K562 (cell line): ENCODE measurements at regions not wholly inside any gene's neighbourhood (a gene's known extent, or its start where the extent isn't known, plus 50 kb on each side); places are given as distances from the start of the nearest gene placed in this dataset.

ENCODE experiments used
- ATAC-seq: fragments of 200-7000 bp; cut with Tn5 transposase; 3 replicates; pipeline ENCODE4 v1.9.1; 2020; ENCODE audit warnings: moderate library complexity
- BruUV-seq: library from RNA; stranded (reverse); fragments of 400-500 nt; replicated peaks from 2 replicates; lab custom pipeline; 2021; lab: Mats Ljungman, UMichigan
- CTCF ChIA-PET: fragments of 300-600 bp; formaldehyde crosslinking; extraction: SDS; loops from one replicate; lab custom pipeline; 2021; ENCODE audit warnings: low intra/inter-chr PET ratio; lab: Yijun Ruan, JAX
- POLR2A ChIA-PET: fragments of 300-600, 350-650 bp; sonication (Branson Sonifier 250); formaldehyde crosslinking; extraction: SDS; loops from one replicate; lab custom pipeline; 2021; ENCODE audit warnings: antibody characterized with exemption, inconsistent platforms; lab: Yijun Ruan, JAX
- DNase-seq, 4 experiments: peaks; one replicate each; pipeline versions ENCODE4 v3.0.0 to v3.0.0-alpha.2; 2011 to 2018; ENCODE audit warnings: low spot score in 3 of 4, mixed read lengths in 3 of 4; ENCODE audit errors: extremely low read depth in 1 of 4
- FAIRE-seq: peaks from 2 replicates; lab custom pipeline; 2011; peaks lifted over from hg19 to GRCh38; lab: Jason Lieb, UNC
- H2AFZ ChIP-seq: 2 replicates; pipeline ENCODE4 v1.6.0; 2011; ENCODE audit warnings: low read depth, low read length, control low read depth, inconsistent platforms
- H3K27ac ChIP-seq: fragments of 200-600 bp; 3 replicates; pipeline ENCODE4 v1.8.0; 2011; ENCODE audit warnings: low read depth, mild to moderate bottlenecking, control low read depth, inconsistent platforms, low read length, moderate library complexity, mixed read lengths; ENCODE audit errors: extremely low read depth
- H3K27me3 ChIP-seq, 2 experiments: fragments of 300-600 bp in 1 of 2; 2 replicates in 1 of 2; 3 replicates in 1 of 2; pipeline versions ENCODE4 v1.6.0 to v1.8.0; 2011; ENCODE audit warnings: inconsistent platforms in 2 of 2, low read length in 2 of 2, mild to moderate bottlenecking in 1 of 2, mixed read lengths in 1 of 2, moderate library complexity in 1 of 2; ENCODE audit not compliant: control insufficient read depth in 2 of 2, insufficient read depth in 2 of 2
- H3K36me3 ChIP-seq: fragments of 300-600 bp; 3 replicates; pipeline ENCODE4 v1.8.0; 2011; ENCODE audit warnings: mild to moderate bottlenecking, low read length, inconsistent platforms; ENCODE audit not compliant: control insufficient read depth, insufficient read depth
- H3K4me1 ChIP-seq, 2 experiments: fragments of 200-600 bp in 1 of 2; replicated peaks in 1 of 2; 2 replicates in 1 of 2; 3 replicates in 1 of 2; pipeline versions ENCODE4 v1.5.1 to v1.8.0; 2011; ENCODE audit warnings: inconsistent platforms in 2 of 2, low read length in 2 of 2, mild to moderate bottlenecking in 1 of 2, mixed read lengths in 1 of 2, moderate library complexity in 1 of 2; ENCODE audit not compliant: control insufficient read depth in 2 of 2, insufficient read depth in 2 of 2
- H3K4me2 ChIP-seq: 2 replicates; pipeline ENCODE4 v1.6.1; 2011; ENCODE audit warnings: low read length, control low read depth, inconsistent platforms, mixed read lengths; ENCODE audit not compliant: insufficient read depth
- H3K4me3 ChIP-seq: fragments of 200-600 bp; sonication (generic), shearing (Covaris generic); 2 replicates; pipeline ENCODE4 v1.5.1; 2016; ENCODE audit warnings: control low read depth, inconsistent platforms
- H3K79me2 ChIP-seq: fragments of 200-600 bp; 3 replicates; pipeline ENCODE4 v1.8.0; 2011; ENCODE audit warnings: low read length, inconsistent platforms; ENCODE audit not compliant: control insufficient read depth, insufficient read depth
- H3K9ac ChIP-seq, 2 experiments: 2 replicates each; pipeline versions ENCODE4 v1.6.0 to v1.6.1; 2011; ENCODE audit warnings: low read depth in 2 of 2, low read length in 2 of 2, control low read depth in 1 of 2, inconsistent platforms in 1 of 2, mild to moderate bottlenecking in 1 of 2, mixed read lengths in 1 of 2; ENCODE audit not compliant: insufficient read depth in 1 of 2
- H3K9me1 ChIP-seq: one replicate; pipeline ENCODE4 v1.6.0; 2011; ENCODE audit warnings: inconsistent platforms, mild to moderate bottlenecking, low read length, moderate library complexity; ENCODE audit not compliant: control insufficient read depth, insufficient read depth
- H3K9me3 ChIP-seq: replicated peaks from 2 replicates; pipeline ENCODE4 v1.5.1; 2011; ENCODE audit warnings: low read depth, low read length, inconsistent platforms; ENCODE audit not compliant: control insufficient read depth, insufficient read depth
- H4K20me1 ChIP-seq: replicated peaks from 2 replicates; pipeline ENCODE4 v1.6.1; 2011; ENCODE audit warnings: low read length, inconsistent platforms, mixed read lengths; ENCODE audit not compliant: control insufficient read depth, insufficient read depth
- ATF1 ChIP-seq, 2 experiments: fragments of 450-650 bp in 1 of 2; IDR thresholded peaks; 2 replicates each; pipeline ENCODE4 v1.6.1; 2016; ENCODE audit warnings: missing compliant biosample characterization in 1 of 2, missing genetic modification characterization in 1 of 2
- BCOR ChIP-seq: fragments of 450-650 bp; IDR thresholded peaks from 2 replicates; pipeline ENCODE4 v1.6.1; 2016
- CEBPZ ChIP-seq: fragments of 150-350 bp; IDR thresholded peaks from 2 replicates; pipeline ENCODE4 v1.6.1; 2014; ENCODE audit warnings: low read depth, mild to moderate bottlenecking, low read length, borderline replicate concordance
- FOXJ2 ChIP-seq: fragments of 200-800 bp; sonication (Bioruptor generic); IDR thresholded peaks from 2 replicates; pipeline ENCODE4 v1.6.1; 2016; ENCODE audit warnings: missing genetic modification characterization, missing compliant biosample characterization
- FOXK2 ChIP-seq, 2 experiments: fragments of 450-650 bp; IDR thresholded peaks in 1 of 2; conservative IDR thresholded peaks in 1 of 2; 2 replicates each; pipeline ENCODE4 v1.6.1; 2016; ENCODE audit warnings: low read depth in 2 of 2, mild to moderate bottlenecking in 1 of 2
- FOXM1 ChIP-seq, 2 experiments: fragments of 450-650 bp in 1 of 2; sonication (generic) in 1 of 2; formaldehyde crosslinking in 1 of 2; IDR thresholded peaks; 2 replicates each; pipeline versions ENCODE4 v1.6.1 to v1.9.0; 2017 to 2022; ENCODE audit warnings: low read depth in 2 of 2, mild to moderate bottlenecking in 2 of 2, missing genetic modification reagents in 1 of 2, moderate library complexity in 1 of 2
- GABPA ChIP-seq: fragments of 200-800 bp; sonication (Bioruptor generic); conservative IDR thresholded peaks from 2 replicates; pipeline ENCODE4 v1.6.1; 2016; ENCODE audit warnings: low read depth, missing genetic modification characterization, missing compliant biosample characterization
- JUNB ChIP-seq: fragments of 450-650 bp; formaldehyde crosslinking; conservative IDR thresholded peaks from 2 replicates; pipeline ENCODE4 v1.4.0; 2020; ENCODE audit warnings: mild to moderate bottlenecking
- NUFIP1 ChIP-seq: fragments of 450-650 bp; IDR thresholded peaks from 2 replicates; pipeline ENCODE4 v1.6.1; 2018; ENCODE audit not compliant: partially characterized antibody
- PYGO2 ChIP-seq: fragments of 450-650 bp; IDR thresholded peaks from 2 replicates; pipeline ENCODE4 v1.6.1; 2016; ENCODE audit warnings: mild to moderate bottlenecking, missing genetic modification characterization, moderate library complexity, missing compliant biosample characterization
- RBM25 ChIP-seq: fragments of 200-400 bp; formaldehyde crosslinking; IDR thresholded peaks from 2 replicates; pipeline ENCODE4 v1.6.1; 2018; ENCODE audit warnings: low read length, low read depth, moderate library complexity; ENCODE audit not compliant: severe bottlenecking
- RFX1 ChIP-seq: fragments of 450-650 bp; IDR thresholded peaks from 2 replicates; pipeline ENCODE4 v1.6.1; 2016; ENCODE audit warnings: mild to moderate bottlenecking, moderate library complexity
- ZKSCAN3 ChIP-seq: fragments of 250-450 bp; sonication (Bioruptor Pico); IDR thresholded peaks from 2 replicates; pipeline ENCODE4 v1.4.0; 2020
- ZNF165 ChIP-seq: fragments of 250-450 bp; sonication (Bioruptor Pico); IDR thresholded peaks from 2 replicates; pipeline ENCODE4 v1.4.0; 2020; ENCODE audit warnings: borderline replicate concordance
- ZNF263 ChIP-seq: sonication (generic); formaldehyde crosslinking; IDR thresholded peaks from 2 replicates; pipeline ENCODE4 v1.8.0; 2022; ENCODE audit warnings: mild to moderate bottlenecking, missing genetic modification reagents, borderline replicate concordance
- WGBS: fragments of 100-300 bp; shearing (Covaris generic); methylation state at CpG from one replicate; pipeline ENCODE4 v1.1.6; 2016; ENCODE audit warnings: low coverage, mixed read lengths; ENCODE audit not compliant: insufficient coverage; ENCODE audit errors: missing lambda C conversion rate; 5-methylcytosine and 5-hydroxymethylcytosine counted together
- in situ Hi-C: fragments of 300-500 bp; cut with MboI; formaldehyde crosslinking; loops from 4 replicates; pipeline ENCODE4 v1.15.0; 2018; ENCODE audit warnings: inconsistent platforms, mixed read lengths
- intact Hi-C: fragments of 100-400 bp; cut with micrococcal nuclease; formaldehyde crosslinking; loops from 2 replicates; pipeline ENCODE4 v1.14.2; 2022
- TF ChIP-seq, protein P1 (sequence below), 2 experiments: fragments of 450-650 bp in 1 of 2; sonication (generic) in 1 of 2; formaldehyde crosslinking; conservative IDR thresholded peaks; 2 replicates each; pipeline versions ENCODE4 v1.4.0 to v1.8.1; 2020 to 2022; ENCODE audit warnings: mild to moderate bottlenecking in 1 of 2, missing genetic modification reagents in 1 of 2

- TF ChIP-seq, protein P1, sequence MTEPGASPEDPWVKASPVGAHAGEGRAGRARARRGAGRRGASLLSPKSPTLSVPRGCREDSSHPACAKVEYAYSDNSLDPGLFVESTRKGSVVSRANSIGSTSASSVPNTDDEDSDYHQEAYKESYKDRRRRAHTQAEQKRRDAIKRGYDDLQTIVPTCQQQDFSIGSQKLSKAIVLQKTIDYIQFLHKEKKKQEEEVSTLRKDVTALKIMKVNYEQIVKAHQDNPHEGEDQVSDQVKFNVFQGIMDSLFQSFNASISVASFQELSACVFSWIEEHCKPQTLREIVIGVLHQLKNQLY (CRISPR knock-in tag; conservative IDR thresholded peaks at IDR 0.05) = no peak
- TF ChIP-seq ATF1 (CRISPR knock-in tag; IDR thresholded peaks at IDR 0.05) (no peak), ATF1 (tag; IDR thresholded peaks at IDR 0.05) (no peak), FOXK2 (conservative IDR thresholded peaks at IDR 0.05 in 1 of 2, IDR thresholded peaks at IDR 0.05 in 1 of 2; ENCODE audit: low read depth in 2 of 2) (no peak), FOXM1 (IDR thresholded peaks at IDR 0.05; ENCODE audit: low read depth) (no peak), FOXM1 (CRISPR knock-in tag; IDR thresholded peaks at IDR 0.05; ENCODE audit: low read depth) (no peak), NUFIP1 (no peak)
These were observed 204.9 kb upstream of the USP24 start (continued) for GRCh38 chr1:55420026-55420425.

DNA sequence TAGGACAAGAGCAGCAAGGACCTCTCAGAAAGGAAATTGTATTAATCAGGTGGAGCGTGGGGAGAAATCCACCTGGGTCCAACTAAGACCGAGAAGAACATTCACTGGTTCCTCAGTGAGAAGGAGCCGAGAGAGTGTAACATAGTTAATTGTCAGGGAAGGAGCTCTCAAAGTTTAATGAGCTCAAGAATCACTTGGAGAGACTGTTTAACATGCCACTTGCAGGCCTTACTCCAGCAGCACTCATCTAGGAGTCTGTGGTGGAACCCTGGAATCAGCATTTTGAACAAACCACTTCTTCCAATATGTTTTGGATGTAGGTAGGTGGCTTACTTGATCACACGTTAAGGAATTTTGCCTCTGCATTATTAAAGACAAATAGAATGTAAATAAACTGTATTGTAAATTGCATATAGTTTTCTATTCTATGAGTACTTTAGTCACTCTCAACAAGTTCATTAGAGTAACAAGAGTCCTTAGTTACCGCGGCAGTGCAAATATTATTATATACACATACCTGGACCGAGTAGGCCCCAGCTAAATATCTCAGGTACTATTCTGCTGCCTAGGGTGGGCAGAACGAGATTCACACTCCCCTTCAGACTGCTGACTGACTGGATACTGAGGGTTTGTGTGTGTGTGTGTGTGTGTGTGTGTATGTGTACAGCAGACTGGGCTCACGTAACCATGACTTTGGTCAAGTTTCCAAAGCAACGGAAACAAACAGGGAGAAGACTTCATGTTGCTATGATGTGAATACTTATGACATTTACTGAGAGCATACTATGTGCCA lies 203.2 kb upstream of the USP24 start:
- H3K9ac ChIP-seq = no peak overlapping the region
- H2AFZ ChIP-seq = no peak overlapping the region
- ChIA-PET POLR2A (interaction anchor here (1.0 kb wide), 1 partner anchor 25 kb away, joined by 3 read pairs; no protein-coding TSS in a partner anchor), CTCF (no interaction called here)
- H4K20me1 ChIP-seq = no peaks in the 10 kb centered on the region
- TF ChIP-seq GABPA (tag) = no peak
- TF ChIP-seq FOXJ2 (tag) = peak; percentile 71
- TF ChIP-seq ZKSCAN3 = no peak
- TF ChIP-seq RBM25 = no peak
- TF ChIP-seq JUNB (CRISPR knock-in tag) = no peak
- 0 out of 2 replicates have a peak, but pooled peaks have one; percentile 19 for TF ChIP-seq RFX1
- no peak for TF ChIP-seq CEBPZ
- TF ChIP-seq ZNF263 = no peak
- TF ChIP-seq BCOR = no peak
- no peak for TF ChIP-seq ZNF165 (CRISPR knock-in tag)
- no peak for TF ChIP-seq PYGO2 (tag)
- no peak overlapping the region for H3K4me2 ChIP-seq
- no peaks in the 10 kb centered on the region for H3K4me1 ChIP-seq
- BruUV-seq = no TSS peak
- H3K79me2 ChIP-seq = no peaks in the 10 kb centered on the region
- 21% methylated on average over 10 of the region's 10 CpGs for WGBS
- H3K9me3 ChIP-seq = no peaks in the 10 kb centered on the region
- DNase-seq (no peak), FAIRE-seq (no peak), ATAC-seq (no peak)
- in situ Hi-C loops (no loop called here), intact Hi-C loops (no loop called here)
- H3K9me1 ChIP-seq = no peaks in the 10 kb centered on the region
- H3K27ac ChIP-seq = no peak overlapping the region
- no peak overlapping the region for H3K4me3 ChIP-seq
- no peaks in the 10 kb centered on the region for H3K36me3 ChIP-seq
- no peaks in the 10 kb centered on the region; a peak in 2 of 5 replicates for H3K27me3 ChIP-seq
